Activated naive CD8-positive, alpha-beta T cell treated with anti-CD3 and anti-CD28 coated beads, Interleukin-2, amount 50 U/mL, for 24 hours (primary cell): ENCODE measurements at regions not wholly inside any gene's neighbourhood (a gene's known extent, or its start where the extent isn't known, plus 50 kb on each side); places are given as distances from the start of the nearest gene placed in this dataset.

Source experiments
- ATAC-seq: fragments of 150-1000 bp; cut with Tn5 transposase; one replicate; pipeline ENCODE4 v1.10.0; 2021
- DNase-seq: peaks from one replicate; pipeline ENCODE4 v3.0.0; 2021
- H3K27ac Mint-ChIP-seq: one replicate; pipeline ENCODE4 v1.8.0; 2021; ENCODE audit warnings: mild to moderate bottlenecking, mixed read lengths
- H3K27me3 Mint-ChIP-seq: one replicate; pipeline ENCODE4 v1.8.0; 2021; ENCODE audit warnings: mixed read lengths
- H3K36me3 Mint-ChIP-seq: one replicate; pipeline ENCODE4 v1.8.0; 2021; ENCODE audit warnings: low read depth, mixed read lengths
- H3K4me1 Mint-ChIP-seq: one replicate; pipeline ENCODE4 v1.8.0; 2021; ENCODE audit warnings: mixed read lengths
- H3K4me3 Mint-ChIP-seq: one replicate; pipeline ENCODE4 v1.8.0; 2021; ENCODE audit warnings: mild to moderate bottlenecking, moderate library complexity, mixed read lengths
- H3K9me3 Mint-ChIP-seq: one replicate; pipeline ENCODE4 v1.8.0; 2021; ENCODE audit warnings: mixed read lengths

GRCh38 chr3:168156479-168156878 is 60.8 kb upstream of the GOLIM4 start:
- ATAC-seq: no peak
- H3K9me3 Mint-ChIP-seq: peaks cover 15% of the 10 kb centered on the region
- DNase-seq: no peak
- no peak overlapping the region for H3K4me3 Mint-ChIP-seq
- no peak overlapping the region for H3K27ac Mint-ChIP-seq
- peaks cover 4% of the 10 kb centered on the region for H3K27me3 Mint-ChIP-seq
- H3K36me3 Mint-ChIP-seq: no peaks in the 10 kb centered on the region
- no peaks in the 10 kb centered on the region for H3K4me1 Mint-ChIP-seq

- H3K36me3 Mint-ChIP-seq: no peaks in the 10 kb centered on the region
- ATAC-seq: no peak
- no peaks in the 10 kb centered on the region for H3K4me1 Mint-ChIP-seq
- no peak for DNase-seq
- H3K9me3 Mint-ChIP-seq: peaks cover 17% of the 10 kb centered on the region
- no peak overlapping the region for H3K4me3 Mint-ChIP-seq
- no peak overlapping the region for H3K27ac Mint-ChIP-seq
- H3K27me3 Mint-ChIP-seq: peaks cover 4% of the 10 kb centered on the region
Measured at GRCh38 chr3:168155303-168155702, 59.6 kb upstream of the GOLIM4 start.

- no peaks in the 10 kb centered on the region for H3K4me1 Mint-ChIP-seq
Measured at GRCh38 chr3:168154089-168154488, 58.4 kb upstream of the GOLIM4 start.

GRCh38 chr3:168152149-168152548 is 56.4 kb upstream of the GOLIM4 start:
- Mint-ChIP-seq H3K4me3 (no peak overlapping the region), H3K27me3 (peaks cover 5% of the 10 kb centered on the region), H3K36me3 (no peaks in the 10 kb centered on the region), H3K9me3 (peaks cover 17% of the 10 kb centered on the region), H3K4me1 (no peaks in the 10 kb centered on the region), H3K27ac (no peak overlapping the region)
- DNase-seq (no peak), ATAC-seq (no peak)

More at GRCh38 chr3:168154089-168154488, 58.4 kb upstream of the GOLIM4 start:
- DNase-seq (no peak), ATAC-seq (no peak)
- Mint-ChIP-seq H3K4me3 (no peak overlapping the region), H3K9me3 (peaks cover 17% of the 10 kb centered on the region), H3K27ac (no peak overlapping the region), H3K27me3 (peaks cover 4% of the 10 kb centered on the region), H3K36me3 (no peaks in the 10 kb centered on the region)
